ENCODE measurements at regions not wholly inside any gene's neighbourhood (a gene's known extent, or its start where the extent isn't known, plus 50 kb on each side); places are given as distances from the start of the nearest gene placed in this dataset.
A peak's percentile ranks its signal among the peaks of the same experiment; 100 is the strongest.

DNA sequence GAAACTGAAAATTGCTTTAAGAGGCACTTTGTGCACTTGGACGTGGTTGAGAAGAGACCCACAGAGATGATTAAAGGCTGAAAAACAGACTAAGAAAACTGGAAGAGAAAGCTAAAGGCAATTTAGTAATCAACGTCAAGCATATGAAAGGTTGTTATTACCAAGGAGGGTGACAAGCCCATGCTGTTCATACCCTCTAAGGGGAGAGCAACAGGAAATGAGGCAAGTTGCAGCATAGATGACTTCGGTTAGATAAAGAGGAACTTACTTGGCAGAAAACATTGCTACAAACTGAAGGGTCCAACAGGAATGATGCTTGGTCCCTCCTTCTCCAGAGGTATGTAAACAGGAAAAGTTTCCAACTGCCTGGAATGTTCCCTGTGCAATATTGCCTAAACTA lies 107.8 kb downstream of the DUSP6 start:
- intact Hi-C loops (cut with DNase I; ENCODE audit: low total_unique reads) = no loop called here
- DNase-seq = no peak
- Histone ChIP-seq H3K27me3 (no peaks in the 10 kb centered on the region), H3K27ac (no peak overlapping the region), H3K4me1 (no peaks in the 10 kb centered on the region), H3K36me3 (no peaks in the 10 kb centered on the region), H3K9me3 (no peaks in the 10 kb centered on the region), H3K4me3 (no peak overlapping the region)
- TF ChIP-seq CTCF (IDR thresholded peaks at IDR 0.05) (no peak), POLR2A (IDR thresholded peaks at IDR 0.05) (no peak)

DNA sequence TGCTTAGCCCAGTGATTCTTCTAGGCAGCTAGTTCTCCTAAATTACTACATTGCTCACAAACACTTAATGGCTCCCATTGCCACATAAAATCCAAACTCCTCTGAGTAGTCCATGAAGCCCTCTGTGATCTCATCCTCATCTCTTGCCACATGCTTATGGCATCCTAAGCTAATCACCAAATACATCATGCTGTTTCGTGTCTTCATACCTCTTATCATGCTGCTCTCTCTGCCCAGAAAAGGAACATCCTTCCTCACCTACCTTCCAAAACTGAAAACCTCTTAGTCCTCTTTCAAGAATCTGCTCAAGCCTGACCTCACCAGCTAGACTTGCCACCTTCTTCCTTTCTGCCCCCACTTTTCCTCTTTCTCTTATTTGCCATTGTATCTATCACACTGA lies 108.5 kb downstream of the DUSP6 start:
- DNase-seq = no peak
- intact Hi-C loops (cut with DNase I; ENCODE audit: low total_unique reads) = no loop called here
- Histone ChIP-seq H3K9me3 (no peaks in the 10 kb centered on the region), H3K27ac (no peak overlapping the region), H3K4me1 (no peaks in the 10 kb centered on the region), H3K27me3 (no peaks in the 10 kb centered on the region), H3K4me3 (no peak overlapping the region), H3K36me3 (no peaks in the 10 kb centered on the region)
- TF ChIP-seq CTCF (IDR thresholded peaks at IDR 0.05) = no peak
- no peak for TF ChIP-seq POLR2A (IDR thresholded peaks at IDR 0.05)

DNA sequence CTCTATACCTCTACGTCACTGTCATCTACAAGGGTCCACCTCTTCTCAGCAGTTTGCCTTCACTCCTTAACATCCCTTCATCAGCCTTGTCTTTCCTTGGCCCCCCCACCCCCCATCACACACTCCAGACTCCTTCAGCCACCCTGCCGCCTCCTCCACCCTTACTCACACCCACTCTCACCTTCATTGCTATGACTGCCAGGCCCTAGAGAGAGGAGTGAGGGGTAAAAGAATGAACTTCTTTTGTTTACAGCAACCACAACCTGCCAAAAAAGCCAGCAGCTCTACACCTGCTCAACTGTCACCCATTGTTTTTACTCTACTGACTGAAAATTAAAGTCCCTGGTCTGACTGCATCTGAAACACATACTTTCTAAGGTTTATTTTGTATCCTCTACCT lies 112.8 kb downstream of the DUSP6 start:
- Histone ChIP-seq H3K4me3 (no peak overlapping the region), H3K9me3 (no peaks in the 10 kb centered on the region), H3K4me1 (no peaks in the 10 kb centered on the region), H3K27ac (peak overlapping the region; percentile 5 to 36), H3K27me3 (no peaks in the 10 kb centered on the region), H3K36me3 (no peaks in the 10 kb centered on the region)
- DNase-seq = no peak
- TF ChIP-seq CTCF (IDR thresholded peaks at IDR 0.05) (no peak), POLR2A (IDR thresholded peaks at IDR 0.05) (no peak)
- intact Hi-C loops (cut with DNase I; ENCODE audit: low total_unique reads) = no loop called here

DNA sequence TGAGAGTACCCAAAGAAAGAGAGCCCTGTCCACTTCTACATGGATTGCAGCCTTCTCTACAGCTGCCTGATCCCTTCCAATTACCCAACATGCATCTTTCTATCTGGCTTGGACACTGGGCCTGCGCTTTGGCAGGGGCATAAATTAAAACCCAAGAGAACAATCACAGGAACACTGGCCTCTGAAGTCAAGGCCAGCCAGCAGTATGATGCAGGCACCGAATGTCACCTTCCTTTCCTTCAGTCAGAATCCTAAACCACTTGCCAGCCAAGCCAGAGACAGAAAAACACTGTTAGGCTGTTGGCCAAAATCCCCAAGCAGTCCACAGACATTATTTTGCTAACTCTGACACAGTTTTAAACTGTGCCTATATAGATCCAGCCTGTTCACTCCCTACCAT lies 113.7 kb downstream of the DUSP6 start:
- intact Hi-C loops (cut with DNase I; ENCODE audit: low total_unique reads) = no loop called here
- Histone ChIP-seq H3K4me1 (no peaks in the 10 kb centered on the region), H3K4me3 (no peak overlapping the region), H3K27ac (peak overlapping the region; percentile 5 to 36), H3K27me3 (no peaks in the 10 kb centered on the region), H3K36me3 (no peaks in the 10 kb centered on the region), H3K9me3 (no peaks in the 10 kb centered on the region)
- no peak for TF ChIP-seq CTCF (IDR thresholded peaks at IDR 0.05)
- peak; percentile 22 to 55 for DNase-seq

DNA sequence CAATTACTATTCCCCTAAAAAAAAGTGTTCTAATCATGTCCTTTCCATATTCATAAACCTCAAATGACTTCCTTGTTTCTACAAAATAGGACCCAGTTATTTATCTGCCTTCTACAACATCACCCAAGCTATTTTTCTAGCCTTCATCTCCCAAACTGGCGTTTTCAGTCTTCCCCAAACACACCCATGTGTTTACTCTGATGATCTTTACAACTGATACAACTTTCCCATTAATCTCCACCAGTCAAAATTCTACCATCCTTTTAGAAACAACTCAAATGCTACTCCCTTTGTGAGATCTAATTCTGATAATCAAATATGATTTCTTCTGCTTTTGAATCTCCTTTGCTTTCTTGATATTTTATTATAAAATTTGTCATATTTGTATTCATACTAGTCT lies 114.5 kb downstream of the DUSP6 start:
- Histone ChIP-seq H3K27ac (no peak overlapping the region), H3K36me3 (no peaks in the 10 kb centered on the region), H3K27me3 (no peaks in the 10 kb centered on the region), H3K9me3 (no peaks in the 10 kb centered on the region), H3K4me1 (no peaks in the 10 kb centered on the region), H3K4me3 (no peak overlapping the region)
- no peak for TF ChIP-seq POLR2A (IDR thresholded peaks at IDR 0.05)
- TF ChIP-seq CTCF (IDR thresholded peaks at IDR 0.05) = no peak
- DNase-seq = no peak
- intact Hi-C loops (cut with DNase I; ENCODE audit: low total_unique reads) = no loop called here
